Osteocyte (in vitro differentiated cells): ENCODE measurements at regions not wholly inside any gene's neighbourhood (a gene's known extent, or its start where the extent isn't known, plus 50 kb on each side); places are given as distances from the start of the nearest gene placed in this dataset.

Experiments used
- DNase-seq: peaks from one replicate; pipeline ENCODE4 v3.0.0; 2021; ENCODE audit warnings: mixed read lengths; ENCODE audit not compliant: unreplicated experiment; ENCODE audit errors: extremely low spot score
- H3K27ac Mint-ChIP-seq: one replicate; pipeline ENCODE4 v1.8.0; 2021; ENCODE audit warnings: mild to moderate bottlenecking, mixed read lengths; ENCODE audit not compliant: unreplicated experiment
- H3K27me3 Mint-ChIP-seq: one replicate; pipeline ENCODE4 v1.8.0; 2021; ENCODE audit warnings: mixed read lengths; ENCODE audit not compliant: unreplicated experiment
- H3K36me3 Mint-ChIP-seq: one replicate; pipeline ENCODE4 v1.8.0; 2021; ENCODE audit warnings: mixed read lengths; ENCODE audit not compliant: unreplicated experiment
- H3K4me1 Mint-ChIP-seq: one replicate; pipeline ENCODE4 v1.8.0; 2021; ENCODE audit warnings: mixed read lengths; ENCODE audit not compliant: unreplicated experiment
- H3K4me3 Mint-ChIP-seq: one replicate; pipeline ENCODE4 v1.8.0; 2021; ENCODE audit warnings: mild to moderate bottlenecking, moderate library complexity, mixed read lengths; ENCODE audit not compliant: unreplicated experiment
- H3K9me3 Mint-ChIP-seq: one replicate; pipeline ENCODE4 v1.8.0; 2021; ENCODE audit warnings: mixed read lengths; ENCODE audit not compliant: unreplicated experiment
- TF ChIP-seq, protein P1 (sequence below): fragments of 200-600 bp; sonication (generic); IDR thresholded peaks from 2 replicates; pipeline ENCODE4 v1.5.0; 2021; ENCODE audit warnings: antibody characterized with exemption, mild to moderate bottlenecking, moderate library complexity

GRCh38 chr1:165014753-165015152 lies 341.8 kb downstream of the LMX1A start:
- H3K36me3 Mint-ChIP-seq = no peaks in the 10 kb centered on the region

DNA sequence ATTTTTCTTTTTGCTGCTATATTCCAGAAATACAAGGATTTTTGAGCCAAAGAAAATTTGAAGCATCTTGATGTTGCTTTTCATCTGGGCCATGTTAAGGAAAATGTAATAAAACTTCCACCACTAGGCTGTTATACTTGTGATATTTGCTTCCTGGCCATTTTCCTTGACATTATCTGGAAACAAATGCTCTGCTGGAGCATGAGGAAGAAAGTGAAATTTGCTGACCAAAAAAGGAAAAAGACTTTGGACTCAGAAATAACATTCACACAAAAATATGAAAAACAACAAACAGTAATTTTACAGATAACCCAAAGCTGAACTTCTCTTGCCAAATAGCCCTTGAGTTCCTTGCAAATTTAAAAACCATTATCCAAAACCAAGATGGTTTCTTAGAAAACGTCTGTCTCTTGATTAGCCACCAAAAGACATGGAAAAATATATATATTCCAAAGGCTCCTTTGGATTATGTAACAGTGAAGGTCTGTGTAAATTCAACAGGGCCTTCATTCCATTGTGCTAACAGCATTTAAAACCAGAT lies 344.5 kb downstream of the LMX1A start:
- Mint-ChIP-seq H3K4me1 (no peaks in the 10 kb centered on the region), H3K9me3 (no peaks in the 10 kb centered on the region), H3K27me3 (no peaks in the 10 kb centered on the region), H3K27ac (no peak overlapping the region), H3K4me3 (no peak overlapping the region), H3K36me3 (no peaks in the 10 kb centered on the region)
- DNase-seq = no peak
- TF ChIP-seq, protein P1, sequence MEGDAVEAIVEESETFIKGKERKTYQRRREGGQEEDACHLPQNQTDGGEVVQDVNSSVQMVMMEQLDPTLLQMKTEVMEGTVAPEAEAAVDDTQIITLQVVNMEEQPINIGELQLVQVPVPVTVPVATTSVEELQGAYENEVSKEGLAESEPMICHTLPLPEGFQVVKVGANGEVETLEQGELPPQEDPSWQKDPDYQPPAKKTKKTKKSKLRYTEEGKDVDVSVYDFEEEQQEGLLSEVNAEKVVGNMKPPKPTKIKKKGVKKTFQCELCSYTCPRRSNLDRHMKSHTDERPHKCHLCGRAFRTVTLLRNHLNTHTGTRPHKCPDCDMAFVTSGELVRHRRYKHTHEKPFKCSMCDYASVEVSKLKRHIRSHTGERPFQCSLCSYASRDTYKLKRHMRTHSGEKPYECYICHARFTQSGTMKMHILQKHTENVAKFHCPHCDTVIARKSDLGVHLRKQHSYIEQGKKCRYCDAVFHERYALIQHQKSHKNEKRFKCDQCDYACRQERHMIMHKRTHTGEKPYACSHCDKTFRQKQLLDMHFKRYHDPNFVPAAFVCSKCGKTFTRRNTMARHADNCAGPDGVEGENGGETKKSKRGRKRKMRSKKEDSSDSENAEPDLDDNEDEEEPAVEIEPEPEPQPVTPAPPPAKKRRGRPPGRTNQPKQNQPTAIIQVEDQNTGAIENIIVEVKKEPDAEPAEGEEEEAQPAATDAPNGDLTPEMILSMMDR = no peak

More at GRCh38 chr1:165014753-165015152, 341.8 kb downstream of the LMX1A start:
- H3K9me3 Mint-ChIP-seq = peaks cover 11% of the 10 kb centered on the region
- no peaks in the 10 kb centered on the region for H3K27me3 Mint-ChIP-seq
- no peak overlapping the region for H3K4me3 Mint-ChIP-seq
- no peaks in the 10 kb centered on the region for H3K4me1 Mint-ChIP-seq
- DNase-seq = no peak
- H3K27ac Mint-ChIP-seq = no peak overlapping the region
- TF ChIP-seq, protein P1 = no peak

GRCh38 chr1:165011186-165011585 lies 345.3 kb downstream of the LMX1A start:
- TF ChIP-seq, protein P1 = no peak
- H3K36me3 Mint-ChIP-seq = no peaks in the 10 kb centered on the region
- H3K27ac Mint-ChIP-seq = no peak overlapping the region
- no peaks in the 10 kb centered on the region for H3K9me3 Mint-ChIP-seq
- H3K27me3 Mint-ChIP-seq = no peaks in the 10 kb centered on the region
- no peak overlapping the region for H3K4me3 Mint-ChIP-seq
- no peak for DNase-seq
- H3K4me1 Mint-ChIP-seq = no peaks in the 10 kb centered on the region

- Mint-ChIP-seq H3K4me3 (no peak overlapping the region), H3K36me3 (no peaks in the 10 kb centered on the region), H3K27me3 (no peaks in the 10 kb centered on the region), H3K4me1 (no peaks in the 10 kb centered on the region), H3K9me3 (no peaks in the 10 kb centered on the region), H3K27ac (no peak overlapping the region)
- TF ChIP-seq, protein P1 = no peak
- DNase-seq = no peak
Measured at GRCh38 chr1:165010418-165011070, 346.0 kb downstream of the LMX1A start.

GRCh38 chr1:165006831-165007230 lies 349.7 kb downstream of the LMX1A start:
- H3K27ac Mint-ChIP-seq = no peak overlapping the region
- no peak for DNase-seq
- H3K4me3 Mint-ChIP-seq = no peak overlapping the region
- no peaks in the 10 kb centered on the region for H3K4me1 Mint-ChIP-seq
- no peaks in the 10 kb centered on the region for H3K36me3 Mint-ChIP-seq
- peaks cover 8% of the 10 kb centered on the region for H3K9me3 Mint-ChIP-seq
- TF ChIP-seq, protein P1 = no peak
- H3K27me3 Mint-ChIP-seq = no peaks in the 10 kb centered on the region
